MM.1S (cell line): ENCODE measurements at regions not wholly inside any gene's neighbourhood (a gene's known extent, or its start where the extent isn't known, plus 50 kb on each side); places are given as distances from the start of the nearest gene placed in this dataset.

Experiments
- DNase-seq: peaks from one replicate; pipeline ENCODE4 v3.0.0-alpha.2; 2015
- H2AFZ ChIP-seq: fragments of 300-600 bp; sonication (generic); 2 replicates; pipeline ENCODE4 v1.6.0; 2016; ENCODE audit warnings: antibody characterized with exemption, low read length
- H3F3A ChIP-seq: fragments of 300-600 bp; sonication (generic); 2 replicates; pipeline ENCODE4 v1.6.1; 2016; ENCODE audit warnings: mild to moderate bottlenecking, antibody characterized with exemption, low read length, moderate library complexity, mixed read lengths; ENCODE audit not compliant: insufficient read depth
- H3K27ac ChIP-seq: fragments of 300-600 bp; sonication (generic); 2 replicates; pipeline ENCODE4 v1.5.1; 2016; ENCODE audit warnings: mild to moderate bottlenecking, low read length
- H3K27me3 ChIP-seq: fragments of 300-600 bp; sonication (generic); replicated peaks from 2 replicates; pipeline ENCODE4 v1.6.0; 2016; ENCODE audit warnings: low read length; ENCODE audit not compliant: insufficient read depth
- H3K36me3 ChIP-seq: fragments of 300-600 bp; sonication (generic); replicated peaks from 2 replicates; pipeline ENCODE4 v1.6.1; 2016; ENCODE audit warnings: mild to moderate bottlenecking, low read length, mixed read lengths; ENCODE audit not compliant: insufficient read depth
- H3K4me1 ChIP-seq: fragments of 300-600 bp; sonication (generic); 2 replicates; pipeline ENCODE4 v1.6.1; 2016; ENCODE audit warnings: low read length, mixed read lengths
- H3K4me2 ChIP-seq: fragments of 300-600 bp; sonication (generic); 2 replicates; pipeline ENCODE4 v1.6.0; 2016; ENCODE audit warnings: low read depth, low read length
- H3K4me3 ChIP-seq: fragments of 300-600 bp; sonication (generic); 2 replicates; pipeline ENCODE4 v1.5.1; 2016; ENCODE audit warnings: low read length, mixed read lengths
- H3K79me2 ChIP-seq: fragments of 300-600 bp; sonication (generic); 2 replicates; pipeline ENCODE4 v1.6.1; 2016; ENCODE audit warnings: mixed run types, low read length, mixed read lengths
- H3K9ac ChIP-seq: fragments of 300-600 bp; sonication (generic); 2 replicates; pipeline ENCODE4 v1.6.1; 2016; ENCODE audit warnings: low read length, mixed read lengths
- H3K9me2 ChIP-seq: fragments of 300-600 bp; sonication (generic); replicated peaks from 2 replicates; pipeline ENCODE4 v1.6.1; 2016; ENCODE audit warnings: mild to moderate bottlenecking, low read length, mixed read lengths; ENCODE audit not compliant: insufficient read depth
- H3K9me3 ChIP-seq: fragments of 300-600 bp; sonication (generic); replicated peaks from 2 replicates; pipeline ENCODE4 v1.6.1; 2016; ENCODE audit warnings: mild to moderate bottlenecking, low read length, mixed read lengths; ENCODE audit not compliant: insufficient read depth
- H4K20me1 ChIP-seq: fragments of 300-600 bp; sonication (generic); 2 replicates; pipeline ENCODE4 v1.6.1; 2016; ENCODE audit warnings: mild to moderate bottlenecking, low read length, moderate library complexity, mixed read lengths; ENCODE audit not compliant: insufficient read depth
- EZH2 ChIP-seq: fragments of 300-600 bp; sonication (generic); optimal IDR thresholded peaks from 2 replicates; pipeline ENCODE3; 2017; ENCODE audit warnings: low read depth, mild to moderate bottlenecking, antibody characterized with exemption, low read length, mixed read lengths
- EZH2phosphoT487 ChIP-seq: fragments of 300-600 bp; sonication (generic); IDR thresholded peaks from 2 replicates; pipeline ENCODE4 v1.6.1; 2018; ENCODE audit warnings: antibody characterized with exemption, low read length
- TF ChIP-seq, protein P1 (sequence below): fragments of 300-600 bp; sonication (generic); IDR thresholded peaks from 2 replicates; pipeline ENCODE4 v1.5.1; 2016; ENCODE audit warnings: antibody characterized with exemption, low read length, mixed read lengths

DNA sequence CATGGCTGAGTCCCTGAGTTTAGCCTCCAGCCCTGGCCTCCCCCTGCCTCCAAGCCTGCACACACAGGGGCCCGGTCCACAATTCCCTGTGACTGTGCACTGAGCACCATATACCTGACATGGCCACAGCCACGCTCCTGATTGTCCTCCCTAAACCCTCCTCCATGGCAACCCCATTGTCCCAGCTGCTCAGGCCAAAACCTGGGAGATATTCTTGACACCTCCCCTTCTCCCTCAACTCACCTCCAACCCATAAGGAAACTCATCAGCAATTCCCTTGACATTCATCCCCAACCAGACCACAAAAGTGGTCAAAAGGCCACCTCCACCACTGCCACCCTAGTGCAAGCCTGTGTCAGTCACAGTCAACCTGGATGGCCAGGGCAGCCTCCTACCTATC lies 107.5 kb upstream of the MVB12B start:
- Histone ChIP-seq H3K27ac (no peak overlapping the region), H3K9me2 (no peaks in the 10 kb centered on the region), H3K9me3 (no peaks in the 10 kb centered on the region), H3K4me2 (no peak overlapping the region), H3K4me3 (no peak overlapping the region), H3K79me2 (no peaks in the 10 kb centered on the region), H3F3A (no peaks in the 10 kb centered on the region), H3K27me3 (peaks cover 16% of the 10 kb centered on the region), H3K9ac (no peak overlapping the region), H4K20me1 (no peaks in the 10 kb centered on the region), H3K36me3 (no peaks in the 10 kb centered on the region), H2AFZ (no peak overlapping the region), H3K4me1 (no peaks in the 10 kb centered on the region)
- TF ChIP-seq EZH2: no peak
- no peak for TF ChIP-seq EZH2phosphoT487
- TF ChIP-seq, protein P1, sequence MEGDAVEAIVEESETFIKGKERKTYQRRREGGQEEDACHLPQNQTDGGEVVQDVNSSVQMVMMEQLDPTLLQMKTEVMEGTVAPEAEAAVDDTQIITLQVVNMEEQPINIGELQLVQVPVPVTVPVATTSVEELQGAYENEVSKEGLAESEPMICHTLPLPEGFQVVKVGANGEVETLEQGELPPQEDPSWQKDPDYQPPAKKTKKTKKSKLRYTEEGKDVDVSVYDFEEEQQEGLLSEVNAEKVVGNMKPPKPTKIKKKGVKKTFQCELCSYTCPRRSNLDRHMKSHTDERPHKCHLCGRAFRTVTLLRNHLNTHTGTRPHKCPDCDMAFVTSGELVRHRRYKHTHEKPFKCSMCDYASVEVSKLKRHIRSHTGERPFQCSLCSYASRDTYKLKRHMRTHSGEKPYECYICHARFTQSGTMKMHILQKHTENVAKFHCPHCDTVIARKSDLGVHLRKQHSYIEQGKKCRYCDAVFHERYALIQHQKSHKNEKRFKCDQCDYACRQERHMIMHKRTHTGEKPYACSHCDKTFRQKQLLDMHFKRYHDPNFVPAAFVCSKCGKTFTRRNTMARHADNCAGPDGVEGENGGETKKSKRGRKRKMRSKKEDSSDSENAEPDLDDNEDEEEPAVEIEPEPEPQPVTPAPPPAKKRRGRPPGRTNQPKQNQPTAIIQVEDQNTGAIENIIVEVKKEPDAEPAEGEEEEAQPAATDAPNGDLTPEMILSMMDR: no peak
- no peak for DNase-seq

DNA sequence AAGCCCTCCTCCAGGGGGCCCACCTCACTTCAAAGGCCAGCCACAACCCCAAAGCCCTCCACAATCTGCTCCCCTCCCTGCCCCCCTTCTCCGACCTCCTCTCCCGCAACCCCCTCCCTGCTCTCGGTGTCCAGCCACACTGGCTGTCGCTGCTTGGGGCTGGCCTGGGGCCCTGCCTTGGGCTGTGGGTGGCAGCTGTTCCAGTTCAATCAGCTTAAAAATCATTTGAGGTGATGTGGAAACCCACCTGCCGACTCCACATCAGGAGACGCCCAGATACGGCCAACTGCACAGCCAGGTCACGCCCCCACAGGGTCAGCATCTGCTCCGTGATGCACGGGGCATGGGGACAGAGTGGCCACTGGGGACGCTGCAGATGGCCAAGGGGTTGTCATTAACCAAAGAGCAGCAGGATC lies 107.0 kb upstream of the MVB12B start:
- TF ChIP-seq EZH2 (no peak), EZH2phosphoT487 (no peak)
- TF ChIP-seq, protein P1: no peak

DNA sequence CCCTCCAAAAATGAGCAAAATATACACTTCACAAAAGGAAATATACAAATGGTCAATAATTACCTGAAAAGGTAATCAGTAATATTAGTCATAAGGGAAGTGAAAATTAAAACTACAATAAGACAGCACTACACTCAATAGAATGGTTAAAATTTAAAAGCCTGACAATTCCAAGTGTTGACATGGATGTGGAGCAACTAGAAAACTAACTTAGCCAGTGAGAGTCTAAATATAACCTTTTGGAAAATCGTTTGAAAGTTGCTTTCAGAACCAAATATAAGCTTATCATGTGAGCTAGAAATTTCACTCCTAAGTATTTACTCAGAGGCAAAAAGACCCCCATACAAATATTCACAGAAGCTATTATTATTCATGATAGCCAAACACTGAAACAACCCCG lies 105.1 kb upstream of the MVB12B start:
- Histone ChIP-seq H3K4me1 (no peaks in the 10 kb centered on the region), H3F3A (no peaks in the 10 kb centered on the region), H3K27me3 (peaks cover 32% of the 10 kb centered on the region), H3K9ac (no peak overlapping the region), H2AFZ (no peak overlapping the region), H3K36me3 (no peaks in the 10 kb centered on the region), H3K27ac (no peak overlapping the region), H3K9me2 (no peaks in the 10 kb centered on the region), H3K79me2 (no peaks in the 10 kb centered on the region), H3K4me2 (no peak overlapping the region), H4K20me1 (no peaks in the 10 kb centered on the region), H3K4me3 (no peak overlapping the region), H3K9me3 (no peaks in the 10 kb centered on the region)
- DNase-seq: no peak
- no peak for TF ChIP-seq EZH2phosphoT487
- TF ChIP-seq EZH2: no peak
- TF ChIP-seq, protein P1: no peak

More for the DNA sequence above, 107.0 kb upstream of the MVB12B start:
- no peak for DNase-seq
- Histone ChIP-seq H3K4me1 (no peaks in the 10 kb centered on the region), H3K9me2 (no peaks in the 10 kb centered on the region), H3K27me3 (peaks cover 21% of the 10 kb centered on the region), H3K9ac (no peak overlapping the region), H3K4me2 (no peak overlapping the region), H3F3A (no peaks in the 10 kb centered on the region), H2AFZ (no peak overlapping the region), H3K9me3 (no peaks in the 10 kb centered on the region), H3K27ac (no peak overlapping the region), H3K4me3 (no peak overlapping the region), H3K36me3 (no peaks in the 10 kb centered on the region), H3K79me2 (no peaks in the 10 kb centered on the region), H4K20me1 (no peaks in the 10 kb centered on the region)
